ENCODE measurements at regions not wholly inside any gene's neighbourhood (a gene's known extent, or its start where the extent isn't known, plus 50 kb on each side); places are given as distances from the start of the nearest gene placed in this dataset.

GRCh38 chr5:34543687-34544086 is 112.4 kb upstream of the RAI14 start:
- H3K4me3 ChIP-seq (ENCODE audit: low read depth, low read length) = no peak overlapping the region
- no peak for TF ChIP-seq CTCF (IDR thresholded peaks at IDR 0.05; ENCODE audit: control insufficient read depth, extremely low read depth, insufficient read depth)
- no peak for DNase-seq (ENCODE audit: low read depth)

GRCh38 chr5:34544403-34544802 is 111.7 kb upstream of the RAI14 start:
- no peak for TF ChIP-seq CTCF (IDR thresholded peaks at IDR 0.05; ENCODE audit: control insufficient read depth, extremely low read depth, insufficient read depth)
- H3K4me3 ChIP-seq (ENCODE audit: low read depth, low read length) = no peak overlapping the region
- DNase-seq (ENCODE audit: low read depth) = no peak

- TF ChIP-seq CTCF (IDR thresholded peaks at IDR 0.05; ENCODE audit: control insufficient read depth, extremely low read depth, insufficient read depth) = no peak
- H3K4me3 ChIP-seq (ENCODE audit: low read depth, low read length) = no peak overlapping the region
- no peak for DNase-seq (ENCODE audit: low read depth)
Measured at GRCh38 chr5:34545164-34545563, 111.0 kb upstream of the RAI14 start.

GRCh38 chr5:34545626-34546025 is 110.5 kb upstream of the RAI14 start:
- DNase-seq (ENCODE audit: low read depth) = no peak
- TF ChIP-seq CTCF (IDR thresholded peaks at IDR 0.05; ENCODE audit: control insufficient read depth, extremely low read depth, insufficient read depth) = no peak
- no peak overlapping the region for H3K4me3 ChIP-seq (ENCODE audit: low read depth, low read length)

- TF ChIP-seq CTCF (IDR thresholded peaks at IDR 0.05; ENCODE audit: control insufficient read depth, extremely low read depth, insufficient read depth) = no peak
- H3K4me3 ChIP-seq (ENCODE audit: low read depth, low read length) = no peak overlapping the region
- DNase-seq (ENCODE audit: low read depth) = no peak
Measured at GRCh38 chr5:34547300-34548085, 108.6 kb upstream of the RAI14 start.

- DNase-seq (ENCODE audit: low read depth) = no peak
- H3K4me3 ChIP-seq (ENCODE audit: low read depth, low read length) = no peak overlapping the region
- no peak for TF ChIP-seq CTCF (IDR thresholded peaks at IDR 0.05; ENCODE audit: control insufficient read depth, extremely low read depth, insufficient read depth)
Measured at GRCh38 chr5:34548086-34548403, 108.1 kb upstream of the RAI14 start.

GRCh38 chr5:34550247-34550646 is 105.9 kb upstream of the RAI14 start:
- no peak for DNase-seq (ENCODE audit: low read depth)
- TF ChIP-seq CTCF (IDR thresholded peaks at IDR 0.05; ENCODE audit: control insufficient read depth, extremely low read depth, insufficient read depth) = no peak
- no peak overlapping the region for H3K4me3 ChIP-seq (ENCODE audit: low read depth, low read length)
